8988T (cell line): ENCODE measurements at regions not wholly inside any gene's neighbourhood (a gene's known extent, or its start where the extent isn't known, plus 50 kb on each side); places are given as distances from the start of the nearest gene placed in this dataset.

ENCODE experiments used
- DNase-seq: peaks from one replicate; pipeline ENCODE4 v3.0.0; 2011

GRCh38 chr7:88399696-88400240 lies 93.1 kb upstream of the STEAP4 start:
- DNase-seq, result no peak

GRCh38 chr7:88399036-88399435 lies 92.3 kb upstream of the STEAP4 start:
- no peak for DNase-seq

GRCh38 chr7:88398459-88398858 lies 91.8 kb upstream of the STEAP4 start:
- DNase-seq, result no peak

GRCh38 chr7:88396948-88397322 lies 90.2 kb upstream of the STEAP4 start:
- no peak for DNase-seq

- no peak for DNase-seq
Observed at GRCh38 chr7:88396295-88396947, 89.7 kb upstream of the STEAP4 start.

GRCh38 chr7:88395715-88396114 lies 89.0 kb upstream of the STEAP4 start:
- no peak for DNase-seq

- no peak for DNase-seq
Observed at GRCh38 chr7:88391247-88391646, 84.6 kb upstream of the STEAP4 start.

GRCh38 chr7:88387368-88387767 lies 80.7 kb upstream of the STEAP4 start:
- DNase-seq, result no peak

GRCh38 chr7:88386665-88387156 lies 80.0 kb upstream of the STEAP4 start:
- no peak for DNase-seq

- DNase-seq, result no peak
Observed at GRCh38 chr7:88377434-88377833, 70.7 kb upstream of the STEAP4 start.

GRCh38 chr7:88368686-88369085 lies 62.0 kb upstream of the STEAP4 start:
- DNase-seq, result no peak

- no peak for DNase-seq
Observed at GRCh38 chr7:88366845-88367244, 60.2 kb upstream of the STEAP4 start.

GRCh38 chr7:88363869-88364268 lies 57.2 kb upstream of the STEAP4 start:
- no peak for DNase-seq

- DNase-seq, result no peak
Observed at GRCh38 chr7:88363249-88363648, 56.6 kb upstream of the STEAP4 start.

- no peak for DNase-seq
Observed at GRCh38 chr7:88361357-88361756, 54.7 kb upstream of the STEAP4 start.

- no peak for DNase-seq
Observed at GRCh38 chr7:88358881-88359280, 52.2 kb upstream of the STEAP4 start.

- DNase-seq, result no peak
Observed at GRCh38 chr7:88358526-88358838, 51.8 kb upstream of the STEAP4 start.

GRCh38 chr7:88357781-88358525 lies 51.3 kb upstream of the STEAP4 start:
- no peak for DNase-seq

- no peak for DNase-seq
Observed at GRCh38 chr7:88357294-88357693, 50.6 kb upstream of the STEAP4 start.
